H9 (cell line): ENCODE measurements at regions not wholly inside any gene's neighbourhood (a gene's known extent, or its start where the extent isn't known, plus 50 kb on each side); places are given as distances from the start of the nearest gene placed in this dataset.

ENCODE experiments used
- DNase-seq: peaks from one replicate; pipeline ENCODE4 v3.0.0-alpha.2; 2017
- H2AFZ ChIP-seq: one replicate; pipeline ENCODE4 v1.6.1; 2013; ENCODE audit warnings: mild to moderate bottlenecking, low read length, control low read depth, moderate library complexity
- H2AK5ac ChIP-seq: 2 replicates; pipeline ENCODE4 v1.6.1; 2013; ENCODE audit warnings: low read length, control low read depth, mixed read lengths; ENCODE audit not compliant: insufficient read length
- H2BK120ac ChIP-seq: one replicate; pipeline ENCODE4 v1.6.1; 2013; ENCODE audit warnings: low read depth, mild to moderate bottlenecking, low read length, control low read depth, inconsistent platforms; ENCODE audit not compliant: poor library complexity, severe bottlenecking
- H2BK12ac ChIP-seq: 2 replicates; pipeline ENCODE4 v1.6.1; 2013; ENCODE audit warnings: low read length, control low read depth, mixed read lengths, low read depth; ENCODE audit not compliant: insufficient read length
- H2BK15ac ChIP-seq: 2 replicates; pipeline ENCODE4 v1.6.1; 2013; ENCODE audit warnings: low read depth, low read length, control low read depth
- H2BK20ac ChIP-seq: one replicate; pipeline ENCODE4 v1.6.1; 2013; ENCODE audit warnings: low read depth, mild to moderate bottlenecking, low read length, control low read depth, inconsistent platforms; ENCODE audit not compliant: poor library complexity, severe bottlenecking
- H2BK5ac ChIP-seq: 2 replicates; pipeline ENCODE4 v1.6.1; 2013; ENCODE audit warnings: low read length, control low read depth, mixed read lengths; ENCODE audit not compliant: insufficient read length
- H3K14ac ChIP-seq: 2 replicates; pipeline ENCODE4 v1.6.1; 2013; ENCODE audit warnings: low read length, control low read depth; ENCODE audit not compliant: insufficient read depth
- H3K18ac ChIP-seq: 2 replicates; pipeline ENCODE4 v1.6.1; 2013; ENCODE audit warnings: low read depth, mild to moderate bottlenecking, mixed read lengths, low read length, control low read depth; ENCODE audit not compliant: insufficient read length
- H3K23ac ChIP-seq: 2 replicates; pipeline ENCODE4 v1.6.1; 2013; ENCODE audit warnings: low read length, control low read depth, mixed read lengths, low read depth; ENCODE audit not compliant: insufficient read length
- H3K23me2 ChIP-seq: 2 replicates; pipeline ENCODE4 v1.6.1; 2013; ENCODE audit warnings: low read depth, mild to moderate bottlenecking, mixed read lengths, low read length, control low read depth; ENCODE audit not compliant: insufficient read length, poor library complexity, severe bottlenecking
- H3K27ac ChIP-seq: 2 replicates; pipeline ENCODE4 v1.5.1; 2013; ENCODE audit warnings: low read length, control low read depth, mixed read lengths, low read depth; ENCODE audit not compliant: insufficient read length
- H3K27me3 ChIP-seq: 2 replicates; pipeline ENCODE4 v1.6.1; 2013; ENCODE audit warnings: low read length, control low read depth, inconsistent platforms; ENCODE audit not compliant: insufficient read depth
- H3K4ac ChIP-seq: 2 replicates; pipeline ENCODE4 v1.6.1; 2013; ENCODE audit warnings: low read depth, mild to moderate bottlenecking, control low read depth, inconsistent platforms, low read length, moderate library complexity
- H3K4me1 ChIP-seq: 2 replicates; pipeline ENCODE4 v1.6.1; 2013; ENCODE audit warnings: low read length, control low read depth, inconsistent platforms; ENCODE audit not compliant: insufficient read depth
- H3K4me2 ChIP-seq: 2 replicates; pipeline ENCODE4 v1.6.1; 2013; ENCODE audit warnings: low read length, control low read depth, mixed read lengths; ENCODE audit not compliant: insufficient read length, insufficient read depth
- H3K56ac ChIP-seq: 2 replicates; pipeline ENCODE4 v1.6.1; 2013; ENCODE audit warnings: low read depth, mild to moderate bottlenecking, mixed read lengths, low read length, control low read depth; ENCODE audit not compliant: insufficient read length
- H3K79me1 ChIP-seq: 2 replicates; pipeline ENCODE4 v1.6.1; 2013; ENCODE audit warnings: low read depth, mild to moderate bottlenecking, moderate library complexity, low read length, control low read depth, inconsistent platforms; ENCODE audit not compliant: insufficient read depth, poor library complexity, severe bottlenecking
- H3K79me2 ChIP-seq: 2 replicates; pipeline ENCODE4 v1.6.1; 2013; ENCODE audit warnings: low read length, control low read depth, inconsistent platforms; ENCODE audit not compliant: insufficient read depth
- H3K9ac ChIP-seq: 2 replicates; pipeline ENCODE4 v1.6.1; 2013; ENCODE audit warnings: low read length, control low read depth, mixed read lengths; ENCODE audit not compliant: insufficient read length; ENCODE audit errors: extremely low read depth
- H3K9me3 ChIP-seq: one replicate; pipeline ENCODE4 v1.6.1; 2013; ENCODE audit warnings: low read depth, low read length, inconsistent platforms; ENCODE audit not compliant: control insufficient read depth
- H3T11ph ChIP-seq: one replicate; pipeline ENCODE4 v1.6.1; 2013; ENCODE audit warnings: mild to moderate bottlenecking, low read length, control low read depth, inconsistent platforms
- H4K20me1 ChIP-seq: one replicate; pipeline ENCODE4 v1.6.1; 2013; ENCODE audit not compliant: control insufficient read depth, insufficient read length, insufficient read depth
- H4K5ac ChIP-seq: 2 replicates; pipeline ENCODE4 v1.6.1; 2013; ENCODE audit warnings: low read depth, mild to moderate bottlenecking, mixed read lengths, low read length, control low read depth; ENCODE audit not compliant: insufficient read length
- H4K8ac ChIP-seq: replicated peaks from 2 replicates; pipeline ENCODE4 v1.6.1; 2013; ENCODE audit warnings: low read length, control low read depth, mixed read lengths, low read depth; ENCODE audit not compliant: insufficient read length
- H4K91ac ChIP-seq: 2 replicates; pipeline ENCODE4 v1.6.1; 2013; ENCODE audit warnings: low read depth, mild to moderate bottlenecking, moderate library complexity, mixed read lengths, low read length, control low read depth; ENCODE audit not compliant: insufficient read length
- H3K27ac Mint-ChIP-seq, 3 experiments: 2 replicates in 2 of 3; 3 replicates in 1 of 3; pipeline ENCODE4 v1.8.0; 2020 to 2021; ENCODE audit warnings: mixed read lengths in 3 of 3, mild to moderate bottlenecking in 1 of 3, moderate library complexity in 1 of 3
- H3K27me3 Mint-ChIP-seq: 2 replicates; pipeline ENCODE4 v1.8.0; 2021; ENCODE audit warnings: low read depth, mild to moderate bottlenecking, moderate library complexity, mixed read lengths
- H3K36me3 Mint-ChIP-seq, 3 experiments: 2 replicates in 2 of 3; 3 replicates in 1 of 3; pipeline ENCODE4 v1.8.0; 2020 to 2021; ENCODE audit warnings: low read depth in 3 of 3, mixed read lengths in 3 of 3; ENCODE audit not compliant: insufficient read depth in 1 of 3
- H3K4me1 Mint-ChIP-seq, 2 experiments: 2 replicates each; pipeline ENCODE4 v1.8.0; 2020; ENCODE audit warnings: mixed read lengths in 2 of 2
- H3K4me3 Mint-ChIP-seq, 2 experiments: 2 replicates in 1 of 2; 3 replicates in 1 of 2; pipeline ENCODE4 v1.8.0; 2020 to 2021; ENCODE audit warnings: mild to moderate bottlenecking in 2 of 2, mixed read lengths in 2 of 2, moderate library complexity in 1 of 2
- H3K9me3 Mint-ChIP-seq, 2 experiments: 2 replicates in 1 of 2; 3 replicates in 1 of 2; pipeline ENCODE4 v1.8.0; 2020; ENCODE audit warnings: mild to moderate bottlenecking in 2 of 2, mixed read lengths in 2 of 2, moderate library complexity in 1 of 2
- WGBS: extraction: QIAGEN DNeasy Blood & Tissue Kit; methylation state at CpG from one replicate; pipeline ENCODE4 v1.1.7; 2013; ENCODE audit warnings: missing lambda C conversion rate, low lambda C conversion rate, mixed read lengths; ENCODE audit not compliant: insufficient read length; ENCODE audit errors: extremely low coverage; 5-methylcytosine and 5-hydroxymethylcytosine counted together
- TF ChIP-seq, protein P1 (sequence below): fragments of 200-600 bp; sonication (generic); conservative IDR thresholded peaks from 3 replicates; pipeline ENCODE4 v1.8.0; 2021; ENCODE audit warnings: antibody characterized with exemption, mild to moderate bottlenecking

DNA sequence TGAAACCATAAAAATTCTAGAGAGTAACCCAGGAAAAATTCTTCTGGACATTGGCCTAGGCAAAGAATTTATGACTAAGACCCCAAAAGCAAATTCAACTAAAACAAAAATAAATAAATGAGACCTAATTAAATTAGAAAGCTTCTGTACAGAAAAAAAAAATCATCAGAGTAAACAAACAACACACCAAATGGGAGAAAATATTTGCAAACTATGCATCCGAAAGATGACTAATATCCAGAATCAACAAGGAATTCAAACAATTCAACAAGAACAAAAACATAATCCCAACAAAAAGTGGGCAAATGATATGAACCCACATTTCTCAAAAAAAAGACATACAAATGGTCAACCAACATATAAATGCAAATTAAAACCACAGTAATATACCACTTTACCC, 242.6 kb upstream of the CDYL start:
- Histone ChIP-seq H3K4ac (no peak overlapping the region), H3K27ac (no peak overlapping the region), H3K79me1 (no peaks in the 10 kb centered on the region), H2BK20ac (no peak overlapping the region), H4K5ac (no peak overlapping the region), H4K91ac (no peak overlapping the region), H2BK15ac (no peak overlapping the region), H3K4me2 (no peak overlapping the region), H3K56ac (no peak overlapping the region), H2BK12ac (no peak overlapping the region), H2AFZ (no peak overlapping the region), H4K8ac (no peak overlapping the region), H3K9me3 (no peaks in the 10 kb centered on the region), H3K23ac (no peak overlapping the region), H3K9ac (no peak overlapping the region), H2AK5ac (no peak overlapping the region), H3K14ac (no peak overlapping the region), H3K4me1 (no peaks in the 10 kb centered on the region), H2BK5ac (no peak overlapping the region), H3K18ac (no peak overlapping the region), H2BK120ac (no peak overlapping the region), H4K20me1 (no peaks in the 10 kb centered on the region), H3K27me3 (no peaks in the 10 kb centered on the region), H3K79me2 (no peaks in the 10 kb centered on the region), H3K23me2 (no peaks in the 10 kb centered on the region), H3T11ph (no peak overlapping the region)
- TF ChIP-seq, protein P1, sequence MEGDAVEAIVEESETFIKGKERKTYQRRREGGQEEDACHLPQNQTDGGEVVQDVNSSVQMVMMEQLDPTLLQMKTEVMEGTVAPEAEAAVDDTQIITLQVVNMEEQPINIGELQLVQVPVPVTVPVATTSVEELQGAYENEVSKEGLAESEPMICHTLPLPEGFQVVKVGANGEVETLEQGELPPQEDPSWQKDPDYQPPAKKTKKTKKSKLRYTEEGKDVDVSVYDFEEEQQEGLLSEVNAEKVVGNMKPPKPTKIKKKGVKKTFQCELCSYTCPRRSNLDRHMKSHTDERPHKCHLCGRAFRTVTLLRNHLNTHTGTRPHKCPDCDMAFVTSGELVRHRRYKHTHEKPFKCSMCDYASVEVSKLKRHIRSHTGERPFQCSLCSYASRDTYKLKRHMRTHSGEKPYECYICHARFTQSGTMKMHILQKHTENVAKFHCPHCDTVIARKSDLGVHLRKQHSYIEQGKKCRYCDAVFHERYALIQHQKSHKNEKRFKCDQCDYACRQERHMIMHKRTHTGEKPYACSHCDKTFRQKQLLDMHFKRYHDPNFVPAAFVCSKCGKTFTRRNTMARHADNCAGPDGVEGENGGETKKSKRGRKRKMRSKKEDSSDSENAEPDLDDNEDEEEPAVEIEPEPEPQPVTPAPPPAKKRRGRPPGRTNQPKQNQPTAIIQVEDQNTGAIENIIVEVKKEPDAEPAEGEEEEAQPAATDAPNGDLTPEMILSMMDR, result no peak
- Mint-ChIP-seq H3K36me3 (peaks cover 0 to 3% (median 0%) of the 10 kb centered on the region in 3 experiments; a peak in 3 of 7 replicates), H3K27ac (no peak overlapping the region), H3K9me3 (peaks cover 0 to 20% of the 10 kb centered on the region in 2 experiments; a peak in 3 of 5 replicates), H3K4me3 (no peak overlapping the region), H3K27me3 (no peaks in the 10 kb centered on the region), H3K4me1 (peaks cover 4 to 7% of the 10 kb centered on the region in 2 experiments; a peak in 2 of 4 replicates)
- WGBS, result no CpG with 5 or more reads among the region's 1 CpG
- DNase-seq, result no peak
